Urinary bladder (tissue), 3 donors: ENCODE measurements at regions not wholly inside any gene's neighbourhood (a gene's known extent, or its start where the extent isn't known, plus 50 kb on each side); places are given as distances from the start of the nearest gene placed in this dataset.
"Not testable (repeated sequence)": the region's sequence is repeated elsewhere in the genome, so short reads cannot be mapped to it uniquely, and the experiment has no call there.

ENCODE experiments used
- DNase-seq: peaks from one replicate; pipeline ENCODE4 v3.0.0-alpha.2; 2015; ENCODE audit errors: extremely low spot score
- H3K27ac ChIP-seq: one replicate; pipeline ENCODE4 v1.5.1; 2013; ENCODE audit warnings: low read depth, mild to moderate bottlenecking, moderate library complexity
- H3K36me3 ChIP-seq: one replicate; pipeline ENCODE4 v1.6.1; 2013; ENCODE audit warnings: mild to moderate bottlenecking, moderate library complexity; ENCODE audit not compliant: insufficient read depth
- H3K4me1 ChIP-seq: one replicate; pipeline ENCODE4 v1.6.1; 2013; ENCODE audit warnings: mild to moderate bottlenecking, moderate library complexity; ENCODE audit not compliant: insufficient read depth
- H3K4me3 ChIP-seq: one replicate; pipeline ENCODE4 v1.5.1; 2013; ENCODE audit warnings: low read depth, low read length
- WGBS: extraction: QIAGEN DNeasy Blood & Tissue Kit; methylation state at CpG from one replicate; pipeline ENCODE4 v1.1.7; 2013; 5-methylcytosine and 5-hydroxymethylcytosine counted together
- donor health status: healthy with polysubstance abuse.
- donor health status: healthy.

DNA sequence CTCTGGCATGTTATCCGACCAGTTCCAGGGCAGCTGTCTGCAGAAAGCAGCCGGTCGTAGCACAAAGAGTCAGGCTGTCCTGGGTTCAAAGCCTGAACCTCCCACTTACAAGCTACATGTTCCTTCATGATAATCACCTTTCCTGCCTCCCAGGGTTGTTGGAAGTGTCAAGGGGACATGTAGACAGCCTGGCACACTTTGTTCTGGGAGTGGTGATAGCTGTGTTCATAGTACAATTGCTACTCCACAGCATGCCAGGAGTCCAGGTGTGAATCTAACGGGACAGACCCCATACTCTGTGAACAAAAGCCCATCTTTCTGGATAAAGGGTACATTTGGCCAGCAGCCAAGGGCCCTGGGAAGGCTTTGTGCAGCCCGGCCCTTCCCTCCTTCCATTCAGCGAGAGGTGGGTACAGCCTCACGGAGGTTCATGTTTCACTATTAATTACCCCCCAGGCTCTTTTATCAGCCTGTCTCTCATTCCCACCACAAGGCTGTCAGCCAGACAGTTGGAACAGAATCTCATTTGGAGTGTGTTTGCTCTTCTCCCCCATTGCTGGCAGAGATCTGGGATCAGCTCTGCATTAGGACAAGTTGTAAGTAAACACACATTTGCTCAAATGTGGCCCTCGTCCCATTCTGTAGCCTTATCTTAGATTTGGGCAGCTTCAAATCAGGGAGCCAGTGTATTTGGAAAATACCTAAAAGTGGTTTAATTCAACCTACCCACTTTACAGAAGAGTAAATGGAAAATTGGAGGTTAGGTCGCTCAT lies 101.2 kb downstream of the PROP1 start:
- H3K4me3 ChIP-seq, H3K27ac ChIP-seq, H3K36me3 ChIP-seq, H3K4me1 ChIP-seq, DNase-seq: not testable (repeated sequence)
- 49% methylated on average over 2 of the region's 9 CpGs for WGBS

GRCh38 chr5:177892357-177892665 lies 103.7 kb downstream of the PROP1 start:
- not testable (repeated sequence) for DNase-seq, H3K4me1 ChIP-seq, H3K4me3 ChIP-seq, H3K36me3 ChIP-seq, H3K27ac ChIP-seq
- WGBS, result 86% methylated on average over 4 of the region's 4 CpGs

DNA sequence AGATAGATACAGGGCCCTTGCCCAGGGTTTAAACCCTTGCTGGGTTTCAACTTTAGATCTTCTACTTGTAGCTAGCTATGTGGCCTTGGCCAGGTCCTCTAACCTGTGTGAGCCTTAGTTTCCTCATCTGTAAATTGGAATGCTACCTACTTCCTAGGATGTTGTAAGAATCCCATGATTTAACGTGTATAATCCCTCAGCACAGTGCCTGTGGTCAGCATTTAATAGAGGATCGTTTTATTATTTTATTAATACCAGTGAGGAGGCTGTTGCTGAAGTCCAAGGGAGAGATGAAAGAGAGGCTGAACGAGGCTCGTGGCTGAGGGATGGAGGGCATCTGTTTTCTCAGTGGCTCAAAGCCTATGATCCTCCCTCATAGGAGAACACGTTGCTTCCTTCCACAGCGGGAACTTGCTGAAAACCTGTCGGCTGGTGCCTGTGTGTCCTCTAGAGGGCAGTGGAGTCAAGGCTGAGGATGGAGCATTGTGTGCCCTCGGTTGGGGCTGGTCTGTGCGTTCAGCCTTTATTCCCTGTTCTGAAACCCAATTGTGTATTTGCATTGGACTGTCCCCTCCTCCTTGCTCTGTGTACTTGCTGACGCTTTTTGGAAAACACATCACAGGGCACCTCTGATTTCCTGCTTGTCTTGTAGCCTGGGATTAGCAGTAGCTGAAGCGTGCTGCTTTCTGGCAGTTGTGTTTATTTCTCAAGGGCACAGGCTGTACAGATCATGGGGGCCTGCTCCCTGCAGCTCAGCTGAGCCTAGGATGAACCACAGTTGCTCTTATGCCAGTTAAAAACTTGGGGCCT lies 104.3 kb downstream of the PROP1 start:
- WGBS, result 9% methylated on average over 6 of the region's 11 CpGs
- H3K4me1 ChIP-seq, H3K27ac ChIP-seq, DNase-seq, H3K4me3 ChIP-seq, H3K36me3 ChIP-seq: not testable (repeated sequence)

GRCh38 chr5:177883295-177883694 lies 100.6 kb upstream of the FAM153A start:
- H3K36me3 ChIP-seq, H3K4me3 ChIP-seq, H3K27ac ChIP-seq, DNase-seq, H3K4me1 ChIP-seq: not testable (repeated sequence)
- WGBS, result 88% methylated on average over 8 of the region's 8 CpGs

DNA sequence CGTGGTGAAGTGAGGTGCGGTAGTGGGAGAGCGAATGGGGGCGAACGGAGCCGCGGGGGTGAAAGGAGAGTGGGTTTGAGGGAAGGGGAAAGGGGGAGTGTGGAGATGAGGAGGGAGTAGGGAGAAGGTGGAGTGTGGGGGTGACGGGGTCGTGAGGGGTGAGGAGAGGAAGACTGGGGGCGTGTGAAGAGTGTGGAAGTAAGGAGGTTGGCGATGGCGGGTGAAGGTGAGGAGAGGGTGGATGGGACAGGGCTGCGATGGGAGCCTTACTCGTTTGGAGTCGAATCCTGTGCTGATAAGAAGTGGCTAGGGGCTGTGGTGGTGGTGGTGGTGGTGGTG lies 93.2 kb upstream of the FAM153A start:
- not testable (repeated sequence) for H3K27ac ChIP-seq, H3K36me3 ChIP-seq, H3K4me1 ChIP-seq, DNase-seq, H3K4me3 ChIP-seq
- 2% methylated on average over 5 of the region's 15 CpGs for WGBS

GRCh38 chr5:177875013-177875899 lies 92.6 kb upstream of the FAM153A start:
- DNase-seq, H3K36me3 ChIP-seq, H3K4me1 ChIP-seq, H3K27ac ChIP-seq: not testable (repeated sequence)
- 1% methylated on average over 45 of the region's 56 CpGs for WGBS
- peak overlapping the region; percentile 39 for H3K4me3 ChIP-seq

GRCh38 chr5:177863822-177864446 lies 81.2 kb upstream of the FAM153A start:
- WGBS, result 84% methylated on average over 8 of the region's 18 CpGs

DNA sequence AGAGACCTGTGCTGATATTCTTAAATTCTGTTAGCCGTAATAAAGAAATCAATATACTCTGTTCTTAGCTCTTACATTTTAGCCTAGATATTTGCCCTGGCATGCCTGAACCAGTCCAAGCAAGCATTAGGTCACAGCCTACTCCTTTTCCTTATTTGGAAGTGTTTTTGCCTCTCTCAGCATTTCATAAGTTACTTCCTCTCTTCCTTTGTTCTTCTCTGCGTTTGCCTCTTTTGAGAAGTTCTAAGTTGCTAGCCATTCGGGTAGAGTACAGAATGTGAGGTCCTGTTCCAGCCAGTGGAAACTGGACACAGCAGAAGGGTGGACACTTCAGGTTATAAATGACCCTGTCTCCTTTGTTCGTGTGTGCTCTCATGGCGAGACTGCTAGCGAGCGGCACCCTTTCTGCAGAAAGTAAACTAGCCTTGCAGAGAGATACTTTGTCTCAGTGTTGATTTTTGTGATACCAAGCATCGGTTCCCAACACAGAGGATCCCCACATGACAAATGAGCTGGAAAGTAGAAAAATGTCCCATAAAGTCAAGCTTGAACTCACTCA lies 75.0 kb upstream of the FAM153A start:
- H3K4me3 ChIP-seq, H3K36me3 ChIP-seq, DNase-seq, H3K4me1 ChIP-seq, H3K27ac ChIP-seq: not testable (repeated sequence)
- WGBS, result 80% methylated on average over 7 of the region's 8 CpGs

More at GRCh38 chr5:177863822-177864446, 81.2 kb upstream of the FAM153A start:
- DNase-seq, H3K36me3 ChIP-seq, H3K4me1 ChIP-seq, H3K4me3 ChIP-seq, H3K27ac ChIP-seq: not testable (repeated sequence)

- H3K4me3 ChIP-seq, H3K27ac ChIP-seq, H3K36me3 ChIP-seq, H3K4me1 ChIP-seq, DNase-seq: not testable (repeated sequence)
- 44% methylated on average over 1 of the region's 2 CpGs for WGBS
These were observed 73.8 kb upstream of the FAM153A start for GRCh38 chr5:177856474-177856873.

DNA sequence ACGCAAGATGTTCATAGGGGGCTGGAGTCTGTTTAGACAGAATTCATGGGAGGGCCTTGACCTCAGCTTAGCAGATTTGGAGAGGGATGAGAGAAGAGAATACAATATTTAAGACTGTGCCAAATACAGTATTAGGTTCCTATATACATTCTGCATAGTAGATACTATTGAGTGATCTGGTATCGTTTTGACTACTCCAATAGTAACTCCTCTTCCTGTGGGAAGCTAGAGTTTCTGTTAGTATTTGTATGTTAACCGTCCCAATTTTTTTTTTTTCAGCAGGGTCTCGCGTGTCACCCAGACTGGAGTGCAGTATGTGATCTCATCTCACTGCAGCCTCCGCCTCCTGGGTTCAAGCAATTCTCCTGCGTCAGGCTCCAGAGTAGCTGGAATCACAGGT lies 65.2 kb upstream of the FAM153A start:
- not testable (repeated sequence) for H3K36me3 ChIP-seq, H3K27ac ChIP-seq, DNase-seq, H3K4me1 ChIP-seq, H3K4me3 ChIP-seq
- WGBS, result 54% methylated on average over 6 of the region's 7 CpGs

DNA sequence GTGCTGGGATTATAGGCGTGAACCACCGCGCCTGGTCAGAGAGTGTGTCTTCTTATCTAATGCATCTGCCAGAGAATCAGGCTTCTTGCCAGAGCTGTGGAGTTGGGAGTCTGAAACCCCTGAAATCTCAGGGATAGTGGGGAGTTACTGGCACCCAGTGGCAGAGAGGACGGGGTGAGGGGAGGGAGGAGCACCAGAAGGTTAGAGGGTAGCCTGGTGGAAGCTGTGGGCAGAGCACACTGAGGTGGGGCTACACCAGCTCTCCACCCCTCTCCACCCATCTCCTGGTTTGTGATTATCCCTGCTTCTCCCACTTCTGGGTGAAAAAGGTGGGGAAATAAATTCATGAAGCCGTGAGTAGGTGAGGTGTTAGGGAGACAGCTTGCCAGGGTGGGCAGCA lies 63.9 kb upstream of the FAM153A start:
- H3K4me3 ChIP-seq, H3K27ac ChIP-seq, H3K4me1 ChIP-seq, H3K36me3 ChIP-seq, DNase-seq: not testable (repeated sequence)
- 17% methylated on average over 2 of the region's 5 CpGs for WGBS

GRCh38 chr5:177845906-177846305 lies 63.2 kb upstream of the FAM153A start:
- WGBS, result 91% methylated on average over 1 of the region's 4 CpGs
- not testable (repeated sequence) for H3K36me3 ChIP-seq, H3K27ac ChIP-seq, DNase-seq, H3K4me3 ChIP-seq, H3K4me1 ChIP-seq

DNA sequence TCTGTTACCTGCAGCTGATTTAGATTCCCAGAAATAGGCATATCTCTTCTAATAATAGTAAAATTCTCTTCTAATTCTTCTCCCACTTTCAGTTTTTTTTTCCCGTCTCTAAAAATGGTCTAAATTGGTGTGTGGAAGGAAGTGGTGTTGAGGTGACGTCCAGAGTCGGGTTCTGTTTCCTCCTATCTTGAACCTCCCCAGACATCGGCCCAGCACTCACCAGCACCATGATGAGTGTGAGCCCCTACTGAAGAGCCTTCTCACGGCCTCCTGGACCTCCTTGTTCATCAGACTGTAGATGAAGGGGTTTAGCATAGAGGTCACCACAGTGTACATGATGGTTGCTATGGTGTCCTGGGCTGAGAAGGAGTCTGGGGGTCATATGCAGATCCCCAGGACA lies 53.5 kb upstream of the FAM153A start:
- H3K36me3 ChIP-seq, DNase-seq, H3K27ac ChIP-seq, H3K4me3 ChIP-seq, H3K4me1 ChIP-seq: not testable (repeated sequence)
- 76% methylated on average over 5 of the region's 5 CpGs for WGBS
